Esophagus (tissue), 2 donors: ENCODE measurements at regions not wholly inside any gene's neighbourhood (a gene's known extent, or its start where the extent isn't known, plus 50 kb on each side); places are given as distances from the start of the nearest gene placed in this dataset.
"Not testable (repeated sequence)": the region's sequence is repeated elsewhere in the genome, so short reads cannot be mapped to it uniquely, and the experiment has no call there.

Experiments used
- H3K27ac ChIP-seq, 2 donors: one replicate each; pipeline ENCODE4 v1.5.1; 2013; ENCODE audit warnings: low read depth in 2 of 2, mild to moderate bottlenecking in 2 of 2, inconsistent platforms in 1 of 2, low read length in 1 of 2, moderate library complexity in 1 of 2
- H3K27me3 ChIP-seq, 2 donors: one replicate each; pipeline ENCODE4 v1.6.1; 2013; ENCODE audit warnings: low read length in 2 of 2, control low read depth in 1 of 2, mild to moderate bottlenecking in 1 of 2; ENCODE audit not compliant: insufficient read depth in 2 of 2, control insufficient read depth in 1 of 2
- H3K36me3 ChIP-seq, 2 donors: one replicate each; pipeline ENCODE4 v1.6.1; 2013; ENCODE audit warnings: low read length in 1 of 2; ENCODE audit not compliant: control insufficient read depth in 2 of 2, insufficient read depth in 2 of 2
- H3K4me1 ChIP-seq, 2 donors: one replicate each; pipeline ENCODE4 v1.6.1; 2013; ENCODE audit warnings: low read length in 1 of 2; ENCODE audit not compliant: control insufficient read depth in 2 of 2, insufficient read depth in 2 of 2
- H3K4me3 ChIP-seq, 2 donors: one replicate each; pipeline ENCODE4 v1.5.1; 2013; ENCODE audit warnings: low read length in 2 of 2, mild to moderate bottlenecking in 2 of 2, low read depth in 1 of 2, moderate library complexity in 1 of 2
- H3K9me3 ChIP-seq, 2 donors: one replicate each; pipeline ENCODE4 v1.6.1; 2013; ENCODE audit warnings: mild to moderate bottlenecking in 2 of 2, low read depth in 1 of 2, low read length in 1 of 2, moderate library complexity in 1 of 2; ENCODE audit not compliant: control insufficient read depth in 2 of 2, insufficient read depth in 1 of 2
- WGBS, 2 donors: extraction: QIAGEN DNeasy Blood & Tissue Kit; methylation state at CpG; one replicate each; pipeline ENCODE4 v1.1.7; 2013; 5-methylcytosine and 5-hydroxymethylcytosine counted together
- donor health status: healthy with polysubstance abuse.
- donor health status: Bipolar disorder and iron deficiency.

DNA sequence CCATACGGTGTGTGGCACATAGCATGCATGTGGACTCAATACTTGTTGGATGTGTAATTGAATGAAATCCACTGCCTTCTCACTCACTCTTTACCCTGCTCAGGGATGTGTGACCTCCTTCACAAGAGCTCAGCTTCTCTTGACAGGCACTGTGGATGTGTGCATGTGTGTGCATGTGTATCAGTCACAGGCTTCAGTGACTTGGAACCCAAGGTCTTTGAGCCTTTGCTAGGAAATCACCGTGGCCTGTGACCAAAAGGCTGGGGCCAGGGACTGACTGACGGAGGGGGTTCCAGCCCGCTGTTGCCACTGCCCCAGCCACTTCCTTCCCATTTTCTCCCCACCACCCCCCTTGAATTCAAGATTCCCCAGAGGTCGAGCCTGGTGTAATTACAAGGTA lies 144.4 kb upstream of the POU3F1 start:
- H3K4me1 ChIP-seq: no peaks in the 10 kb centered on the region
- H3K27me3 ChIP-seq: no peaks in the 10 kb centered on the region
- 64 to 65% methylated on average over 5 of the region's 5 CpGs for WGBS, 2 donors
- no peak overlapping the region for H3K4me3 ChIP-seq
- no peak overlapping the region for H3K27ac ChIP-seq
- peaks cover 0 to 3% of the 10 kb centered on the region in 2 donors for H3K9me3 ChIP-seq
- no peaks in the 10 kb centered on the region for H3K36me3 ChIP-seq

DNA sequence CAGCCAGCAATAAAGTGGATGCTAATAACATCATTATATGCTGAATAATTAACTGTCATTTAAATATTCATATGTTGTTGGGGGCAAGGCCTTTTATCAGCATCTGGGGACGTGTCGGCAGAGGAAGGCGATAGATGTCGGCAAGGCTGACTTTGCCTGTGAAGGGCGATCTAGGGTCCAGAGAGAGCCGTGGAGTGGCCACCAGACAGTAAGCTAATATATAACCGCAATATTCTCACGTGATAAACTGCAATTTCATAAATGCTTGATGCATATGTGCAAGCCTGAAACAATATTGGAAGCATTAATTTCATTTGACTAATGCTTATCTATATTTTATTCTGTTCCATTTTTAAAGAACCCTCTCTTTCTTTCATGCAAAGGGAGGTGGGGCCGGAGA lies 141.0 kb upstream of the POU3F1 start:
- H3K27ac ChIP-seq: no peak overlapping the region
- peaks cover 0 to 3% of the 10 kb centered on the region in 2 donors for H3K9me3 ChIP-seq
- H3K36me3 ChIP-seq: no peaks in the 10 kb centered on the region
- H3K4me3 ChIP-seq: no peak overlapping the region
- no peaks in the 10 kb centered on the region for H3K4me1 ChIP-seq
- H3K27me3 ChIP-seq: no peaks in the 10 kb centered on the region
- 92 to 94% methylated on average over 9 of the region's 9 CpGs for WGBS, 2 donors

DNA sequence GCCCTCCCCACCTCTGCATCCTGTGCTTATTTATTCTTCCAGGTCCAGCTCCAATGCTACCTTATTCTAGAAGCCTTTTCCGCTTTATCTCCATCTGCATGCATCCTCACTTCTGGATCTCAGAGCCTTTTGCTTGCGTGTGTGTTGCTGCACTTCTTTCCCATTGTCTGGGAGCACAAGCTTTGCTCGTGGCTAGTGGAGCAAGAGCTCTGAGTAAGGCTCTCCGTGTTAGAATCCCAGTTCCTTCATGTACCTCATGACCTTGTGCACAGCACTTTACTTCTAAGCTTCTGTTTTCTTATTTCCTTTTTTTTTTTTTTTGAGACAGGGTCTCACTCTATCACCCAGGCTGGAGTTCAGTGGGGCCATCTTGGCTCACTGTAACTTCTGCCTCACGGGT lies 140.0 kb upstream of the POU3F1 start:
- no peaks in the 10 kb centered on the region for H3K27me3 ChIP-seq
- H3K36me3 ChIP-seq: no peaks in the 10 kb centered on the region
- H3K4me3 ChIP-seq: no peak overlapping the region
- H3K27ac ChIP-seq: no peak overlapping the region
- H3K4me1 ChIP-seq: no peaks in the 10 kb centered on the region
- peaks cover 0 to 3% of the 10 kb centered on the region in 2 donors for H3K9me3 ChIP-seq
- WGBS, 2 donors: 78 to 83% methylated on average over 5 of the region's 5 CpGs

DNA sequence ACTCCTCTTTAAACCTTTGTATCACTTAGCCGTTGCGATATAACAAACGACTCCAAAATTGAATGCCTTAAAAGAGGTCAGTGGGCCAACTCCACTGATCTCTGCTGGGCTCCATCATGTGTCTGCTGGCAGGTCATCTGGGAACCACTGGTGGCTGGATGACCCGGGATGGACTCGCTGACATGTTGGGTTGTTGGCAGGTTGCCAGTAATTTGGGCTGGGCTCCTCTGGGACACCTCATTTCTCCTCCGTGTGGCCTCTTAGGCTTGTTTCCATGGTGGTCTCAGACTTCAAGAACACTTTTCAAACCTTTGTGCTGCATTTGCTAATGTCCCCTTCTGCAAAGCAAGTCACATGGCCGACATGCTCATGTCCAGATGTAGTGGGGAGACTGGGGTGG lies 139.3 kb upstream of the POU3F1 start:
- no peaks in the 10 kb centered on the region for H3K27me3 ChIP-seq
- no peaks in the 10 kb centered on the region for H3K4me1 ChIP-seq
- H3K4me3 ChIP-seq: no peak overlapping the region
- no peak overlapping the region for H3K27ac ChIP-seq
- H3K9me3 ChIP-seq: peaks cover 0 to 3% of the 10 kb centered on the region in 2 donors
- H3K36me3 ChIP-seq: no peaks in the 10 kb centered on the region
- WGBS, 2 donors: 84 to 85% methylated on average over 7 of the region's 7 CpGs

DNA sequence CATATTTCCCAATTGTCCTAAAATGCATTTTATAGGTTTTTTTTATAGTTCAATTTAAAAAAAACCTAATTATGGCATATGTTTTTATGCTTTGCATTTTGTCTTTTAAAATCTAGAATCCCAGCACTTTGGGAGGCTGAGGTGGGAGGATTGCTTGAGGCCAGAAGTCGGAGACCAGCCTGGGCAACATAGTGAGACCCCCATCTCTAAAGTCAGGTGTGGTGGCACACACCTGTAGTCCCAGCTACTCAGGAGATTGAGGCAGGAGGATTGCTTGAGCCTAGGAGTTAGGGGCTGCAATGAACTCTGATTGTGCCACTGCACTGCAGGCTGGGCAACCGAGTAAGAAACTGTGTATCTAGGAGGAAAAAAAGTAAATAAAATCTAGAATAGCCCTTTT lies 137.2 kb upstream of the POU3F1 start:
- H3K27ac ChIP-seq: no peak overlapping the region
- 76 to 82% methylated on average over 2 of the region's 2 CpGs for WGBS, 2 donors
- no peak overlapping the region for H3K4me3 ChIP-seq
- peaks cover 0 to under 1% of the 10 kb centered on the region in 2 donors for H3K9me3 ChIP-seq
- no peaks in the 10 kb centered on the region for H3K36me3 ChIP-seq
- no peaks in the 10 kb centered on the region for H3K4me1 ChIP-seq
- no peaks in the 10 kb centered on the region for H3K27me3 ChIP-seq

DNA sequence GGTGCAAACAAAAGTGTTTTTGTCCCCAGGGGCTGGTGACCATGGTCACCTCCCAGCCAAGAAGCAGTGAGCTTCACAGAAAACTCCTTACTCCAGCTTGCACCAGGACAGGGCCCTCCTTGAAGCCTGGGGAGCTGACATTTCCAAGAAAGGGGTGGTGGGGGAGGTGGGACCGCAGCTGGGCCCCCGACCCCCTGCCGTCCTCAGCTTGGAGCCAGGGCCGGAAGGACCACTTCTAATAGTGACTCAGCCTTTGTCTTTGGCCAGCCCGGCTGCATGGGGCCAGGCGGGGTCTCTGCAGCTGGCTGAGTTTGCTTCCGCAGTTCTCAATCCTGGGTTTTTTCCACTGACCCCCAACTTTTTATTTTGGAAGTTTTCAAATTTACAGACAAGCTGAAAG lies 136.5 kb upstream of the POU3F1 start:
- Histone ChIP-seq H3K4me1 (no peaks in the 10 kb centered on the region), H3K9me3 (no peaks in the 10 kb centered on the region), H3K4me3 (no peak overlapping the region), H3K27me3 (no peaks in the 10 kb centered on the region), H3K27ac (no peak overlapping the region), H3K36me3 (no peaks in the 10 kb centered on the region)
- WGBS, 2 donors: 54 to 67% methylated on average over 7 of the region's 7 CpGs

DNA sequence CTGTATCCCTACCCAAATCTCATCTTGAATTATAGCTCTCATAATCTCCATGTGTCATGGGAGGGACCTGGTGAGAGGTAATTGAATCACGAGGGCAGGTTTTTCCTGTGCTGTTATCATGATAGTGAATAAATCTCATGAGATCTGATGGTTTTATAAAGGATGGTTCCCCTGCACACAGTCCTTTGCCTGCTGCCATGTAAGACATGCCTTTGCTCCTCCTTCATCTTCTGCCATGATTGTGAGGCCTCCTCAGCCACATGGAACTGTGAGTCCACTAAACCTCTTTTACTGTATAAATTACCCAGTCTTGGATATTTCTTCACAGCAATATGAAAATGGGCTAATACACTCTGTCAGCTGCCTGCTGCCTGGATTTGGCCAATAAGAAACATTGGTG lies 133.8 kb upstream of the POU3F1 start:
- H3K9me3 ChIP-seq, H3K4me1 ChIP-seq, H3K4me3 ChIP-seq, H3K36me3 ChIP-seq, H3K27me3 ChIP-seq, H3K27ac ChIP-seq: not testable (repeated sequence)
- 77 to 90% methylated on average over 1 of the region's 1 CpG for WGBS, 2 donors

DNA sequence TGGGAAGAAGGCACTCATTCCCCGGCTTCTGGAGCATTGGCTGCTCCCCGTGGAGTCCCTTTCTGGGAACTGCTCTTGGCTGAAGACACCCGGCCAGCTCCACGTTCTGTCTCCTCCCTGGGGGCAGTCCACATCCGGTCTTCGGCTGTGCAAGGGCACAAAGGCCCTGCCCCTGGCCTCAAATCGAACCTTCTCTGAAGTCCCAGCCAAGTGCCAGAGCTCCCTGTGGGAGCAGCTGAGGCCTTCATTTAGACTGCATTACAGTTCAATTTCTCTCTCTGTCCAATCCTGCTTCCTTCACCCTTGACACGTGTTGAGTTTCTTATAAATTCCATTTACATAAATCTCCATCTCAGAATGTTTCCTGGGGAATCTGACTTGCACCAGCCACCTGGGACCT lies 132.9 kb upstream of the POU3F1 start:
- Histone ChIP-seq H3K4me3 (no peak overlapping the region), H3K36me3 (no peaks in the 10 kb centered on the region), H3K27me3 (no peaks in the 10 kb centered on the region), H3K9me3 (no peaks in the 10 kb centered on the region), H3K4me1 (no peaks in the 10 kb centered on the region), H3K27ac (no peak overlapping the region)
- WGBS, 2 donors: 65 to 74% methylated on average over 8 of the region's 8 CpGs

DNA sequence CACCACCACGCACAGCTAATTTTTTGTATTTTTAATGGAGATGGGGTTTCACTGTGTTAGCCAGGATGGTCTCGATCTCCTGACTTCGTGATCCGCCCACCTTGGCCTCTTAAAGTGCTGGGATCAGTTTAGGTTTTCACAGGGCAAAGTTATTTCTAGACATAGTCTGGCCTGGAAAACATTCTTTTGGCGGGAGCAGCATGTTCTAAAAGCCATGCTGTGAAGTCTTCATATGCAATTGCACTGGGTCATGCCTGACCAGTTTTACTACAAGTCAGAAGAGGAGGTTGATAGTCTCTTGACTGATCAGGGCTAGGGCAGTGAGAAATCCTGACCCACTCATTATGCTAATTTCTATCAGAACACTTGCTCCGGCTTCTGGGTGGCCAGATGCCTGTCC lies 131.6 kb upstream of the POU3F1 start:
- Histone ChIP-seq H3K36me3 (no peaks in the 10 kb centered on the region), H3K9me3 (no peaks in the 10 kb centered on the region), H3K27me3 (no peaks in the 10 kb centered on the region), H3K27ac (no peak overlapping the region), H3K4me3 (no peak overlapping the region), H3K4me1 (no peaks in the 10 kb centered on the region)
- 86 to 92% methylated on average over 6 of the region's 6 CpGs for WGBS, 2 donors

DNA sequence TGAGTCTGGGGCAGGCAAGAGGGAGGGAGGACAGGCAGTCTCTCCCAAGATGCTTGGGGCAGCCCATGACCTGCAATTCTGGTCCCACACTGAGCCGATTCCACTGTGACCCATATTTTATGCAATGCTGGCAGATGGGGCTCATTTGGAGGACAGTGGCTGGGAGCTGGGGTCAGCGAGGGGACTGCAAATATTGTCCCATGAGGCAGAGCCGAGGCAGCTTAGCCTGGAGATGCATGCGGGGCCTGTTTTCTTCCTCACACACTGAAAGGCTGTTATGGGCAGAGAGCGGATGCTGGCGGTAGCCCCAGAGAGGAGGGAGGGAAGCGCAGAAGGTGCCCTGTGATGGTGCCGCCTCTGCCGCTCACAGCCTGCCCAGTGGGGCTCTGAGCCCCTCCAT lies 128.5 kb upstream of the POU3F1 start:
- no peaks in the 10 kb centered on the region for H3K36me3 ChIP-seq
- H3K4me3 ChIP-seq: no peak overlapping the region
- H3K27ac ChIP-seq: no peak overlapping the region
- 83 to 84% methylated on average over 9 of the region's 9 CpGs for WGBS, 2 donors
- no peaks in the 10 kb centered on the region for H3K4me1 ChIP-seq
- H3K27me3 ChIP-seq: no peaks in the 10 kb centered on the region
- H3K9me3 ChIP-seq: no peaks in the 10 kb centered on the region
